Stomach (tissue), 4 donors: ENCODE measurements at regions not wholly inside any gene's neighbourhood (a gene's known extent, or its start where the extent isn't known, plus 50 kb on each side); places are given as distances from the start of the nearest gene placed in this dataset.

ENCODE experiments used
- CTCF ChIP-seq, 7 experiments: fragments of 450-650 bp in 4 of 7; fragments of 200-600 bp in 3 of 7; sonication (generic) in 3 of 7; IDR thresholded peaks; one replicate each; pipeline ENCODE4 v1.5.1; 2016 to 2019; ENCODE audit warnings: antibody characterized with exemption in 7 of 7, control low read depth in 2 of 7, mild to moderate bottlenecking in 1 of 7
- POLR2A ChIP-seq, 4 donors: fragments of 450-650 bp; IDR thresholded peaks; one replicate each; pipeline ENCODE4 v1.6.1; 2016; ENCODE audit warnings: antibody characterized with exemption in 4 of 4, control low read depth in 2 of 4, mild to moderate bottlenecking in 1 of 4, moderate library complexity in 1 of 4
- POLR2AphosphoS5 ChIP-seq, 3 donors: sonication (generic); formaldehyde crosslinking; IDR thresholded peaks; one replicate each; pipeline ENCODE4 v1.6.1; 2016; ENCODE audit warnings: antibody characterized with exemption in 3 of 3

GRCh38 chr21:18069875-18070274 is 174.8 kb upstream of the CHODL start:
- TF ChIP-seq POLR2A (IDR thresholded peaks at IDR 0.05) (no peak), CTCF (IDR thresholded peaks at IDR 0.05) (no peak), POLR2AphosphoS5 (IDR thresholded peaks at IDR 0.05) (no peak)
